ENCODE measurements at regions not wholly inside any gene's neighbourhood (a gene's known extent, or its start where the extent isn't known, plus 50 kb on each side); places are given as distances from the start of the nearest gene placed in this dataset.

GRCh38 chr7:68601826-68602225, 996.4 kb upstream of the AUTS2 start:
- no peak for TF ChIP-seq CTCF (conservative IDR thresholded peaks at IDR 0.05 in 1 of 2, IDR thresholded peaks at IDR 0.05 in 1 of 2; ENCODE audit: low read depth in 1 of 2, low read length in 2 of 2)
- TF ChIP-seq EZH2 (IDR thresholded peaks at IDR 0.05; ENCODE audit: low read length, missing control alignments), result no peak

All from fibroblast of lung (primary cell).